ENCODE measurements at regions not wholly inside any gene's neighbourhood (a gene's known extent, or its start where the extent isn't known, plus 50 kb on each side); places are given as distances from the start of the nearest gene placed in this dataset.

- TF ChIP-seq, protein P1, sequence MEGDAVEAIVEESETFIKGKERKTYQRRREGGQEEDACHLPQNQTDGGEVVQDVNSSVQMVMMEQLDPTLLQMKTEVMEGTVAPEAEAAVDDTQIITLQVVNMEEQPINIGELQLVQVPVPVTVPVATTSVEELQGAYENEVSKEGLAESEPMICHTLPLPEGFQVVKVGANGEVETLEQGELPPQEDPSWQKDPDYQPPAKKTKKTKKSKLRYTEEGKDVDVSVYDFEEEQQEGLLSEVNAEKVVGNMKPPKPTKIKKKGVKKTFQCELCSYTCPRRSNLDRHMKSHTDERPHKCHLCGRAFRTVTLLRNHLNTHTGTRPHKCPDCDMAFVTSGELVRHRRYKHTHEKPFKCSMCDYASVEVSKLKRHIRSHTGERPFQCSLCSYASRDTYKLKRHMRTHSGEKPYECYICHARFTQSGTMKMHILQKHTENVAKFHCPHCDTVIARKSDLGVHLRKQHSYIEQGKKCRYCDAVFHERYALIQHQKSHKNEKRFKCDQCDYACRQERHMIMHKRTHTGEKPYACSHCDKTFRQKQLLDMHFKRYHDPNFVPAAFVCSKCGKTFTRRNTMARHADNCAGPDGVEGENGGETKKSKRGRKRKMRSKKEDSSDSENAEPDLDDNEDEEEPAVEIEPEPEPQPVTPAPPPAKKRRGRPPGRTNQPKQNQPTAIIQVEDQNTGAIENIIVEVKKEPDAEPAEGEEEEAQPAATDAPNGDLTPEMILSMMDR (IDR thresholded peaks at IDR 0.05), result no peak
- TF ChIP-seq POLR2A (IDR thresholded peaks at IDR 0.05) (no peak), EP300 (IDR thresholded peaks at IDR 0.05) (no peak)
Observed at GRCh38 chr4:35175894-35176293, 1068.4 kb downstream of the ARAP2 start.
